Uterus (tissue), 2 donors: ENCODE measurements at regions not wholly inside any gene's neighbourhood (a gene's known extent, or its start where the extent isn't known, plus 50 kb on each side); places are given as distances from the start of the nearest gene placed in this dataset.

ENCODE experiments used
- CTCF ChIP-seq, 4 experiments: fragments of 200-600 bp in 2 of 4; fragments of 450-650 bp in 2 of 4; sonication (generic) in 2 of 4; IDR thresholded peaks; one replicate each; pipeline ENCODE4 v1.5.1; 2016 to 2019; ENCODE audit warnings: antibody characterized with exemption in 4 of 4, mild to moderate bottlenecking in 2 of 4, moderate library complexity in 1 of 4
- POLR2A ChIP-seq, 2 donors: fragments of 450-650 bp; IDR thresholded peaks; one replicate each; pipeline ENCODE4 v1.6.1; 2016; ENCODE audit warnings: antibody characterized with exemption in 2 of 2, mild to moderate bottlenecking in 1 of 2, moderate library complexity in 1 of 2

DNA sequence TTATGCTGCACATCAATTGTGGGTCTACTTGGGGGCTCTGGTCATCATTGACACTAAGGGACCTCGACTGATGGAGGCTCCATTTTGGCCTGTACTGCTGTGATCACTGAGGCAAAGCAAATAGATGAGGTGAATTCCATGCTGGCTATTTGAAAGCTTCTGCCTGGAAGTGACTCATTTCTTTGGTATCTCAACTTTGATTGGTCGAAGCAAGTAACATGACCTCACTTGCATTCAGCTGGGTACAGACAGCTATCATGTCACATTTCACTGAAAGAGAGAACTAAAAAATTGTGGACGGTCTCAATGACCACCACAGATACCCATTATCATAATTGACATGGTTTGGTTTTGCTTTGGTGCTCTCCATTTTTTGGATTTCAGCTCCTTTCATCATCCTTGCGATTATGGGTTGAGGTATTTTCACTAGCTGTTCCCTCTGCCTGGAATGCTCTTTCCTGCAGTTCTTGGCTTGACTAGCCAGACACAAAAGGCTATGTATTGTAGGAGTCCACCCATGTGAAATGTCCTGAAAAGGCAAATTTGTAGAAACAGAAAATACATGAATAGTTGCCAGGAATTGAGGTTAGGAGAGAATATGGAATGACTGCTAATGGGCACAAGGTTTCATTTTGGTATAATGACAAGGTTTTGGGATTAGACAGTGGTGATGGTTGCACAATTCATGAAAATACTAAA, 369.2 kb upstream of the LCORL start:
- TF ChIP-seq CTCF (IDR thresholded peaks at IDR 0.05) (no peak), POLR2A (IDR thresholded peaks at IDR 0.05) (no peak)
